ENCODE measurements at regions not wholly inside any gene's neighbourhood (a gene's known extent, or its start where the extent isn't known, plus 50 kb on each side); places are given as distances from the start of the nearest gene placed in this dataset.

DNA sequence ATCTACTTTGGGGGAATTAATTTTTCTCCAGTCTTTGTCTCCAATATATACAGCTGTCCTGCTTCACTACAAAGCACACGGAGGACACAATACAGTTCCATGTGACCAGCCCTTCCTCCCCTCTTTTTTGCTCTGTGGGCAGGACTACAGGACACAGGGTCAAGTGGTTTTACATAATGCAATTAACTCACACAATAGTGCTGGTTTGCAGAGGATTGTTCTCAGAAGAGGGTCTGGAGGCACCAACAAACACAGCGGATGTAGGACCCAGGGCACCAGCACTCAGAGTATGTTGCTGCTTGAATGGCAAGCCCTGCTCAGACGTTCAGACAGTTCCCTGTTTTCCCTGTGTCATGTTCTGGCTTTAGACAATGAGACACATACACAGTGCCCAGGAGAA lies 52.0 kb upstream of the NPTX2 start:
- no peak for DNase-seq

DNA sequence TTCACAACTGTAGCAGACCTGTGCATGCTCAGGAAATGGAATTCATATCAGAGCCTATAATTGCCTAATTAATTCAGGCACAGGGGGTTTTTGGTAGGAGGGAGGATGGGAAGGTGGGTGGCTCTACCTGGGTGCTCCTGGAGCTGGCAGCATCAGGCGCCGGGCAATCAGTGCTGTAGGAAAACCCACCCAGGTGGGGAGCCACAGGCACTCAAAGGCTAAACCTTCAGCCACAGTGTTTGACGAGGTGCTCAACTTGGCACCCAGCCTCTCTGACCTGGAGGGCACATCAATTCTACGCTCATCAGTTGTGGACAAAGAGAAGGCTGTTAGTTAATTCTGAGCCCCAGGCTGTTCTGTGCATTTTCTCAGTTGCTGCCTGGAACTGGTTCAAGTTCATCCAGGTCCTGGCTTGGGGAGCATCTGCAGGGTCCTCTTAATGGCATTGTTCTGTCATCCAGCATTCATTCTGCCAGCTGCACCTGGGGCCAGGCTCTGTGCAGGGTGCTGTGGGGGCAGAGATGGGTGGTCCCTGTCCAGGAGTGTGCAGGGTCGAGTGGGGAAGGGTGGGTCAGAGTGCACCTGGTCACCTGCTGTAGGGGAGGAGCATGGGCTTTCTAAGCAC lies 54.1 kb upstream of the NPTX2 start:
- no peak for DNase-seq

DNA sequence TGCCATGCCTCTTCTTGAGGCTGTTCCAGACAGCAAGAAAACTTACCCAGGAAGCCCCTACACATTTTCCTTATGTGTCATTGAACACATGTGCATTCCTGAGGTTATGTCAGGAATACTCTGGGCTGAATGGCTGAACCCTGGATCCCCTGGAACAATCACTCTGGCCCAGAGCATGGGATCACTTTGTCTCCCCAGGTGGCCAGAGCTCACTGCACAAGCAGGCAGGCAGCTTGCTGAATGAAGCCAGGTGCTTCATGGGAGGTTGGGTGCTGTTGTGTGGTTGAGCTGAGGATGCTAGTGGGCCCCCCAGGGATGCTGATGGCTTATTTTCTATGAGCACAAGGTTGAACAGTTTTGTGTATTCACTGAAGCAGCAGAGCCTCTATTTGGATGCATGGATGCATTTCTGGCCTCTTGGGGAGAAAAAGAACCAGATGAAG lies 54.7 kb upstream of the NPTX2 start:
- peak; percentile 66 for DNase-seq

GRCh38 chr7:98559958-98560357 lies 57.1 kb upstream of the NPTX2 start:
- peak; percentile 24 for DNase-seq

GRCh38 chr7:98559219-98559618 lies 57.9 kb upstream of the NPTX2 start:
- DNase-seq = no peak

DNA sequence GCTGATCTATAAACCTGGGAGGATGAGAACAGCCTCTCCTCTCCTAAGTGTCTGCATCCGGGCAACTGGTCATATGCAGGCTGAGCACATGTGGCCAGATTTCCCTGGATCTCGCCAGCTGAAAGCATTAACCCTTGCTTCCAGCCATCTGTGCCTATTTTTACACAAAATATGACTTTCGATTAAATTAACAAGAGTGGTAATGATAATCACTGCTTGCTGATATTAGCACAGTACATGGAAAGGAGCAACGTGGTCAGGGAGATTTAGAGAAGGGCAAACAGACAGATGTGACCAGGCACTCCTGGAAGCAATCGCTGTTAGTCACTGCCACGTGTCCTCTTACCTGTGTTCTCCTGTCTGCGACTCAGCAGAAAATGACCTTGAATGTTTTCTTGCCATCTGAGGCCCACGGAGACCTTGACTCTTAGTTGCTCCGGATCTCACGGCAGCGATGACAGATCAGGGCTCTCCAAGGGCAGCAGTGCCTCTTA lies 59.5 kb upstream of the NPTX2 start:
- DNase-seq = no peak

DNA sequence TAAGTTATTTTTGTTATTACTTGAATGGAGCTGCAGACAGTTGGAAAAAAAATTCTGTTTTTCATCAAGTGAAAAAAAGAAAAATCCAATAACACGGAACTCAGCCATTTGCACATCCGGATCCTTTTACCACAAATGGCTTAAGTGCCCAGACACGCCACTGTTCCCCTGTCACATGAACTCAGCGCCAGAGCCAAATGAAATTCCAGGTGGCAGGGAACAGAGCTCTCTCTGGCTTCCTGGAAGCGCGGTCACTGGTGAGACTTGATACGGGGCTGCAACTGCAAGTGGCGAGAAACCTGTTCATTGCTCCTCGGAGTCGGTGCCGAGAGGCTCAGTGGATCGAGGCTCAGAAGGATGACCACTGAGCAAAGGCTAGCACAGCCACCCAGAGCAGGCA lies 60.8 kb upstream of the NPTX2 start:
- DNase-seq = no peak

GRCh38 chr7:98555403-98555802 lies 61.7 kb upstream of the NPTX2 start:
- DNase-seq = no peak

GRCh38 chr7:98553666-98554065 lies 63.4 kb upstream of the NPTX2 start:
- DNase-seq = no peak

DNA sequence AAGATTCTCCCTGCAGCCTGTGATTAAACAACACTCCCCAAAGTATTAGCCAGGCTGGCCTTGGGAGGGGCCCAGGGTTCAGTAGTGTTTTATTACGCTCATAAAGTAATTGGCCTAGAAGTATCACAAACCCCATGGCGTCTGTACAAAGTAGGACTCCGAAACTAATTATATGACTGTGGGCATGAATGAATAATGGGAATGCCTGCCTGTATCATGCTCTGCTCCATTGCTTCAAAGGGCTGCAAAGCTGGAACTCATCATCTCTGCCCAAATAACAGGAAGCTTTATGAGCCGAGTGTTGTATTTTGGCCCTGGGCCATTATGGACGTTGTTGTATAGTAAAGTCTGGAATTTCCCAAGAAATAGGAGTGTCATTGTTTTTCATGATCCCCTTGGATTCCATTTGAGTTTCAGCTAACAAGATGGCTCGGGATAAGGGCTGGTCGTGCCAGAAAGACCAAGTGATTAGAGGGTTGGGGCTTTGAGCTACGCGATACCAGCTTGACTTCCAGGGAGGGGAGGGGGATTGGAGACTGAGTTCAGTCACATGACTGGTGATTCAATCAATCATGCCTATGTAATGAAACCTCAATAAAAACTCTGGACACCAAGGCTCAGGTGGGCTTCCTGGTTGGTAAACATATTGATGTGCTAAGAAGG lies 65.3 kb upstream of the NPTX2 start:
- DNase-seq = no peak

DNA sequence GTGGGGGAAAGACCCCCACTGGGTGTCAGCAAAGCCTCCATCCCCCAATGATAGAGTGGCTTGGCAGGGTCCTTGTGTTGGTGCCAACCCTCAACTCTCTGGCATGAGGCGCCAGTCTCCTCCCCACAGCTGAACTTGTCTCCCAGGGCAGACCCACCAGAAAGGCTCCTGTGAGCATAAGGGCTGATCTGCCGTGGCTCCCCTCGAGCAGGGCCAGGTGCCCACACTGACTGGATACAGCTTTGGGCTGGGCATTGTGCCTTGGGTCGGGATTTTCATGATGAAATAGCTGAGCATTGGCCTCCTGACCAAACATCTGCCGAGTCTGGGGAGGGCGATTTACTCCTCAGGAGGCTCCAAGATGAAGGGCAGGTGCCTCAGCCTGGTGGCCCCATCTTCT lies 68.1 kb upstream of the NPTX2 start:
- no peak for DNase-seq

DNA sequence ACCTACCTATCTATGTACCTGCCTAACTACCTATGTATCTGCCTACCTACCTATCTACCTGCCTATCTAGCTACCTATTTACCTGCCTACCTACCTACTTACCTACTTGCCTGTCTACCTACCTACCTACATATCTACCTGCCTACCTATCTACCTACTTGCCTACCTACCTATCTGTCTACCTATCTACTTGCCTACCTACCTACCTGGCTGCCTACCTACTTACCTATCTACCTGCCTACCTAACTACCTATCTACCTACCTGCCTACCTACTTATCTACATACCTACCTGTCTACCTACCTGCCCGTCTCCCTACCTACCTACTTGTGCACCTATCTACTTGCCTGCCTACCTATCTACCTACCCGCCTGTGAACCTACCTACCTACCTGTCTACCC lies 68.7 kb upstream of the NPTX2 start:
- no peak for DNase-seq

- DNase-seq = no peak
These were observed 76.0 kb upstream of the NPTX2 start for GRCh38 chr7:98541101-98541500.

GRCh38 chr7:98539865-98540264 lies 77.2 kb upstream of the NPTX2 start:
- DNase-seq = no peak

- DNase-seq = no peak
These were observed 80.3 kb upstream of the NPTX2 start for GRCh38 chr7:98536803-98537202.

- DNase-seq = no peak
These were observed 82.6 kb upstream of the NPTX2 start for GRCh38 chr7:98534493-98534892.

GRCh38 chr7:98531717-98532116 lies 85.4 kb upstream of the NPTX2 start:
- DNase-seq = no peak

DNA sequence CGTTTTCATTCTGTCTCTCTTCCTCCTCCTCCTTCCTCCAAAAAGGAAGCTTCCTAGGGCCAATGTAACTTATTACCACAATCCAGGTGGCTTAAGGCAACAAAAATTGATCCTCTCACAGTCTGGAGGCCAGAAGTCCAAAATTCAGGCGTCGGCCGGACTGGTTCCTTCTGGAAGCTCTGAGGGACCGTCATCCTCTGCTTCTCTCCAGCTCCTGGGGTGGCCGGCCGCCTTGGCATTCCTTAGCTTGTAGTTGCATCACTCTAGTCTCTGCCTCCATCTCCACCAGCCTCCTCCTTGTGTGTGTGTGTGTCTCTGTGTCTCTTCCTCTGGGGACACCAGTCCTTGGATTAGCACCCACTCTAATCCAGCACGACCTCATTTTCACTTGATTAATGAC lies 89.0 kb upstream of the NPTX2 start:
- DNase-seq = no peak

- no peak for DNase-seq
These were observed 91.0 kb upstream of the NPTX2 start for GRCh38 chr7:98526059-98526458.

- no peak for DNase-seq
These were observed 95.9 kb upstream of the NPTX2 start for GRCh38 chr7:98521089-98521692.

DNA sequence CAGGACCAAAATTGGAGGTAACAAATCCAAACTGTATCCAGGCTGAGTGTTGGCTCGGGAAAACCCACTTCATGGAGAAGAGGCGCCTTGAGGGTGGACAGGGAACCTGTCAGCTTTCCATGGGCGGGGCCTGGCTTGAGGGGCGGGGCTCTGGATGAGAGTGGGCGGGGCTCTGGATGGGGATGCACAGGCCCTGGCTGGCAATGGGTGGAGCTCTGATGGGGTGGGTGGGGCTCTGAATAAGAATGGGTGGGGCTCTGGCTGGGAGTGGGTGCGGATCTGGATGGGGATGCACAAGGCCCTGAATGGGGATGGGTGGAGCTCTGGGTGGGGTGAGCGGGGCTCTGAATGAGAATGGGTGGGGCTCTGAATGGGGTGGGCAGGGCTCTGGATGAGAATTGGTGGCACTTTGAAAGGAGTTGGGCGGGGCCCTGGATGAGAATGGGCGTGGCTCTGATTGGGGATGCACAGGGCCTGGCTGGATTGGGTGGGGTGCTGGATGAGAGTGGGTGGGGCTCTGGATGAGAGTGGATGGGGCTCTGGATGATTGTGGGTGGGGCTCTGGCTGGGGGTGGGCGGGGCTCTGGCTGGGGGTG lies 96.6 kb upstream of the NPTX2 start:
- DNase-seq = no peak

DNA sequence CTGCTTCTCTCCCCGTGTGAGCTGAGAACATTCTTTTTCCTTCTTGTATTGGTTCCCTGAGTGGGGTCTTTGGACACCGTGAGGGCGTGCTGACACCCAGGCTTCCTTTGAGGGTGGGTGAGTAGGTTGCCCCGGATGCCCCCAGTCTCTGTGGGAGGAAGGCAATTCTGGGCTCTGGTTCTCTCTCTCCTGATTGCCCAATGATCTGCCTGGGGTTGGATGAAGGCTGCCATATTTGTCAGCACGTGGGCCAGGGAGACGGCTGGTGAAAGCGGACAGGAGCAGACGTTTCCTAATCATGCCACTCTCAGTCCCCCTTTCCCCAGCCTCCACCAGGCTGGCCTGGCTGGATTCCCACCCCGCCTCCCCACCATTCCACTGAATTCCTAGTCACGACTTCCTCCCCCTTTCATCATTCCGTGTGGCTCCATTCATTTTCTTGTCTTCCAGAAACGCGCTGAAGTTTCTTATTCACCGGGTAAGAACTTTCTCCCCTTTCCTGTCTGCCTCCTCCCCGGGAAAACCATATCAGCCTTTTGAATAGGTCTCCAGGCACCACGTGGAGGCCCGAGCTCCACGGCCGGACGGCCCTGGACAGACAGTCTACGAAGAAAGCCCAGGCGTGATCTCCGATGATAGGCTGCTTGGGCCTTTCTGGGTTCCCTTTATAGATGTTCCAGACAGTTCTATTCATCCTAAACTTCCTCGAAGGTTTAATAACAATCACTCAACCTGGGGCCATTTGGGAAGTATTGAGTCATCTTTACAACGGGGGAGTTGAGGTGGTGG lies 98.7 kb upstream of the NPTX2 start:
- no peak for DNase-seq

- DNase-seq = no peak
These were observed 101.9 kb upstream of the NPTX2 start for GRCh38 chr7:98515201-98515600.
